Smooth muscle cell (in vitro differentiated cells): ENCODE measurements at regions not wholly inside any gene's neighbourhood (a gene's known extent, or its start where the extent isn't known, plus 50 kb on each side); places are given as distances from the start of the nearest gene placed in this dataset.

ENCODE experiments used
- DNase-seq: peaks from one replicate; lab custom pipeline; 2025; ENCODE audit not compliant: unreplicated experiment; lab: John Stamatoyannopoulos, UW
- H2AFZ ChIP-seq: fragments of 200-600 bp; sonication (generic); 2 replicates; pipeline ENCODE4 v1.6.0; 2016; ENCODE audit warnings: antibody characterized with exemption, low read depth, mild to moderate bottlenecking
- H3F3A ChIP-seq: fragments of 200-600 bp; sonication (generic); 2 replicates; pipeline ENCODE4 v1.6.0; 2017; ENCODE audit warnings: antibody characterized with exemption, low read depth
- H3K27ac ChIP-seq: fragments of 200-600 bp; sonication (generic); 2 replicates; pipeline ENCODE4 v1.5.1; 2016; ENCODE audit warnings: low read depth, mild to moderate bottlenecking
- H3K27me3 ChIP-seq: fragments of 200-600 bp; sonication (generic); 2 replicates; pipeline ENCODE4 v1.6.1; 2016; ENCODE audit warnings: low read depth, mild to moderate bottlenecking
- H3K36me3 ChIP-seq: fragments of 200-600 bp; sonication (generic); 2 replicates; pipeline ENCODE4 v1.5.1; 2016; ENCODE audit warnings: low read depth
- H3K4me1 ChIP-seq: fragments of 200-600 bp; sonication (generic); 2 replicates; pipeline ENCODE4 v1.5.1; 2016; ENCODE audit warnings: low read depth
- H3K4me2 ChIP-seq: fragments of 200-600 bp; sonication (generic); 2 replicates; pipeline ENCODE4 v1.6.0; 2016; ENCODE audit warnings: mild to moderate bottlenecking
- H3K4me3 ChIP-seq: fragments of 200-600 bp; sonication (generic); 2 replicates; pipeline ENCODE4 v1.5.1; 2016; ENCODE audit warnings: mild to moderate bottlenecking
- H3K79me2 ChIP-seq: fragments of 200-600 bp; sonication (generic); 2 replicates; pipeline ENCODE4 v1.6.0; 2016; ENCODE audit warnings: low read depth, mild to moderate bottlenecking
- H3K9ac ChIP-seq: fragments of 200-600 bp; sonication (generic); 2 replicates; pipeline ENCODE4 v1.6.0; 2016; ENCODE audit warnings: low read depth
- H3K9me3 ChIP-seq: fragments of 200-600 bp; sonication (generic); replicated peaks from 2 replicates; pipeline ENCODE4 v1.5.1; 2016; ENCODE audit warnings: low read depth
- H4K20me1 ChIP-seq: fragments of 200-600 bp; sonication (generic); 2 replicates; pipeline ENCODE4 v1.6.0; 2016; ENCODE audit warnings: low read depth
- CTCF ChIP-seq: fragments of 200-600 bp; sonication (generic); IDR thresholded peaks from 2 replicates; pipeline ENCODE4 v1.5.1; 2017; ENCODE audit warnings: borderline replicate concordance, mild to moderate bottlenecking, antibody characterized with exemption; ENCODE audit not compliant: insufficient read depth, poor library complexity, severe bottlenecking
- WGBS: methylation state at CpG from one replicate; pipeline ENCODE4 v1.1.7; 2016; ENCODE audit warnings: low lambda C conversion rate; 5-methylcytosine and 5-hydroxymethylcytosine counted together

GRCh38 chrX:39195156-39195555, 393.9 kb downstream of the MID1IP1 start:
- no peak overlapping the region for H3K4me2 ChIP-seq
- no peaks in the 10 kb centered on the region for H3K79me2 ChIP-seq
- H3K27ac ChIP-seq: no peak overlapping the region
- H3K36me3 ChIP-seq: no peaks in the 10 kb centered on the region
- no peak for TF ChIP-seq CTCF
- no peak overlapping the region for H3K9ac ChIP-seq
- H3K4me1 ChIP-seq: no peaks in the 10 kb centered on the region
- no peak overlapping the region for H2AFZ ChIP-seq
- H3K9me3 ChIP-seq: no peaks in the 10 kb centered on the region
- no peak for DNase-seq
- no peaks in the 10 kb centered on the region for H3K27me3 ChIP-seq
- no peak overlapping the region for H3K4me3 ChIP-seq
- no peaks in the 10 kb centered on the region for H3F3A ChIP-seq
- WGBS: 42% methylated on average over 7 of the region's 7 CpGs
- H4K20me1 ChIP-seq: no peaks in the 10 kb centered on the region

GRCh38 chrX:39196192-39197102, 395.2 kb downstream of the MID1IP1 start:
- TF ChIP-seq CTCF: no peak
- Histone ChIP-seq H3K4me2 (peak overlapping the region; percentile 67), H3K4me1 (no peaks in the 10 kb centered on the region), H3K4me3 (no peak overlapping the region), H3K27ac (peak overlapping the region; percentile 37), H3K36me3 (no peaks in the 10 kb centered on the region), H2AFZ (no peak overlapping the region), H3K9ac (no peak overlapping the region), H3F3A (no peaks in the 10 kb centered on the region), H3K27me3 (no peaks in the 10 kb centered on the region), H4K20me1 (no peaks in the 10 kb centered on the region), H3K9me3 (no peaks in the 10 kb centered on the region), H3K79me2 (no peaks in the 10 kb centered on the region)
- 38% methylated on average over 10 of the region's 10 CpGs for WGBS
- DNase-seq: no peak

DNA sequence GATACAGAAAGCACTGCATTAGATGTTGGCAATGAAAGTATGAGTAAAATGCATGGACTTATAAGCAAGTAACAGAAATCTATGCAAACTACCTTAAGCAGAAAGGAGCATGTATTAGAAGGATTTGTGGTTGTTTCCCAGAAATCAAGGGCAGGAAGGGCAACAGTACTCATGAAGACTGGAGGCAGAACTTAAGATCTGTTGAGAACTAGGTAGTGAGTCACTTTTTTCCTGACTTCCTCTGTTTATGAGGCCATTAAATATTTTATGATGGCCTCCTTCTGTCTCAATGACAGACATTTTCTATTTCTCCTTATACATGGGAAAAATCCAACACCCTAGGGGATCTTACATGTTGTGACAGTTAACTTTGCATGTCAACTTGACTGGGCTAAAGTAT, 398.2 kb downstream of the MID1IP1 start:
- H3K27me3 ChIP-seq: no peaks in the 10 kb centered on the region
- H3K4me1 ChIP-seq: no peaks in the 10 kb centered on the region
- H3K79me2 ChIP-seq: no peaks in the 10 kb centered on the region
- no peaks in the 10 kb centered on the region for H3K36me3 ChIP-seq
- DNase-seq: no peak
- no peak overlapping the region for H2AFZ ChIP-seq
- peak overlapping the region; percentile 44 for H3K4me2 ChIP-seq
- no peak overlapping the region for H3K9ac ChIP-seq
- H3K4me3 ChIP-seq: no peak overlapping the region
- no peak for TF ChIP-seq CTCF
- H3F3A ChIP-seq: no peaks in the 10 kb centered on the region
- H4K20me1 ChIP-seq: no peaks in the 10 kb centered on the region
- peak overlapping the region; percentile 11 for H3K27ac ChIP-seq
- H3K9me3 ChIP-seq: no peaks in the 10 kb centered on the region

GRCh38 chrX:39201305-39201990, 400.2 kb downstream of the MID1IP1 start:
- 58% methylated on average over 6 of the region's 6 CpGs for WGBS
- TF ChIP-seq CTCF: no peak
- Histone ChIP-seq H3K4me1 (no peaks in the 10 kb centered on the region), H3K27ac (no peak overlapping the region), H3K9me3 (no peaks in the 10 kb centered on the region), H3K4me3 (no peak overlapping the region), H2AFZ (no peak overlapping the region), H4K20me1 (no peaks in the 10 kb centered on the region), H3K27me3 (no peaks in the 10 kb centered on the region), H3K79me2 (no peaks in the 10 kb centered on the region), H3K9ac (no peak overlapping the region), H3K36me3 (no peaks in the 10 kb centered on the region), H3K4me2 (no peak overlapping the region), H3F3A (no peaks in the 10 kb centered on the region)
- DNase-seq: no peak
